SU-DHL-6 (cell line): ENCODE measurements at regions not wholly inside any gene's neighbourhood (a gene's known extent, or its start where the extent isn't known, plus 50 kb on each side); places are given as distances from the start of the nearest gene placed in this dataset.

Experiments used
- H2AFZ ChIP-seq: fragments of 200-600 bp; sonication (generic); 2 replicates; pipeline ENCODE4 v1.6.1; 2014; ENCODE audit warnings: low read depth, mild to moderate bottlenecking, moderate library complexity, mixed read lengths, antibody characterized with exemption, low read length; ENCODE audit not compliant: severe bottlenecking
- H3F3A ChIP-seq: fragments of 200-600 bp; shearing (Covaris generic); 2 replicates; pipeline ENCODE4 v1.6.0; 2016; ENCODE audit warnings: antibody characterized with exemption, mild to moderate bottlenecking; ENCODE audit not compliant: insufficient read depth
- H3K27ac ChIP-seq: fragments of 200-600 bp; sonication (generic); 2 replicates; pipeline ENCODE4 v1.5.1; 2016; ENCODE audit warnings: low read depth, mild to moderate bottlenecking, low read length, moderate library complexity, mixed read lengths
- H3K27me3 ChIP-seq: fragments of 200-600 bp; sonication (generic), shearing (Covaris generic); 2 replicates; pipeline ENCODE4 v1.6.0; 2014; ENCODE audit warnings: mild to moderate bottlenecking, low read length
- H3K36me3 ChIP-seq: fragments of 200-600 bp; sonication (generic); 2 replicates; pipeline ENCODE4 v1.6.1; 2014; ENCODE audit warnings: mild to moderate bottlenecking, low read length, mixed read lengths
- H3K4me2 ChIP-seq: fragments of 300-600, 200-600 bp; shearing (Covaris generic), sonication (generic); 2 replicates; pipeline ENCODE4 v1.6.0; 2014; ENCODE audit warnings: low read length, low read depth, mild to moderate bottlenecking; ENCODE audit not compliant: poor library complexity, severe bottlenecking
- H3K4me3 ChIP-seq: fragments of 200-600 bp; sonication (generic); 2 replicates; pipeline ENCODE4 v1.5.1; 2014; ENCODE audit warnings: antibody characterized with exemption, low read length, mild to moderate bottlenecking, mixed read lengths; ENCODE audit not compliant: insufficient read depth, poor library complexity, severe bottlenecking
- H3K79me2 ChIP-seq: fragments of 200-600 bp; sonication (generic); 2 replicates; pipeline ENCODE4 v1.6.1; 2014; ENCODE audit warnings: mild to moderate bottlenecking, low read length, moderate library complexity; ENCODE audit not compliant: insufficient read depth
- H3K9ac ChIP-seq: fragments of 200-600 bp; sonication (generic); 2 replicates; pipeline ENCODE4 v1.7.0; 2014; ENCODE audit warnings: mild to moderate bottlenecking, low read length
- H3K9me2 ChIP-seq: fragments of 200-600 bp; sonication (generic); replicated peaks from 2 replicates; pipeline ENCODE4 v1.6.1; 2014; ENCODE audit warnings: low read length; ENCODE audit not compliant: insufficient read depth
- H3K9me3 ChIP-seq: fragments of 200-600 bp; sonication (generic); 2 replicates; pipeline ENCODE4 v1.6.1; 2014; ENCODE audit warnings: low read length, mixed read lengths; ENCODE audit not compliant: insufficient read depth
- H4K20me1 ChIP-seq: fragments of 200-600 bp; sonication (generic); 2 replicates; pipeline ENCODE4 v1.6.1; 2014; ENCODE audit warnings: low read depth, mild to moderate bottlenecking, antibody characterized with exemption, low read length, moderate library complexity, mixed read lengths
- CTCF ChIP-seq: fragments of 200-600 bp; sonication (generic); IDR thresholded peaks from one replicate; pipeline ENCODE4 v1.5.1; 2017; ENCODE audit warnings: antibody characterized with exemption, mild to moderate bottlenecking, low read length, moderate library complexity; ENCODE audit not compliant: insufficient read depth, poor library complexity, severe bottlenecking
- EZH2phosphoT487 ChIP-seq: fragments of 200-600 bp; sonication (generic), shearing (Covaris generic); conservative IDR thresholded peaks from 2 replicates; pipeline ENCODE4 v1.6.1; 2018; ENCODE audit warnings: mild to moderate bottlenecking, antibody characterized with exemption, low read length, moderate library complexity, mixed read lengths

GRCh38 chr6:73893696-73894095 is 197.7 kb downstream of the CD109 start:
- H3K36me3 ChIP-seq, result no peaks in the 10 kb centered on the region
- no peak overlapping the region for H3K9ac ChIP-seq
- no peak overlapping the region for H3K27ac ChIP-seq
- H3K4me2 ChIP-seq, result no peak overlapping the region
- no peaks in the 10 kb centered on the region for H3K79me2 ChIP-seq
- H3F3A ChIP-seq, result no peaks in the 10 kb centered on the region
- no peaks in the 10 kb centered on the region for H3K9me3 ChIP-seq
- TF ChIP-seq EZH2phosphoT487 (no peak), CTCF (no peak)
- no peaks in the 10 kb centered on the region for H3K27me3 ChIP-seq
- H2AFZ ChIP-seq, result no peak overlapping the region
- H4K20me1 ChIP-seq, result no peaks in the 10 kb centered on the region
- H3K4me3 ChIP-seq, result no peak overlapping the region
- no peaks in the 10 kb centered on the region for H3K9me2 ChIP-seq

DNA sequence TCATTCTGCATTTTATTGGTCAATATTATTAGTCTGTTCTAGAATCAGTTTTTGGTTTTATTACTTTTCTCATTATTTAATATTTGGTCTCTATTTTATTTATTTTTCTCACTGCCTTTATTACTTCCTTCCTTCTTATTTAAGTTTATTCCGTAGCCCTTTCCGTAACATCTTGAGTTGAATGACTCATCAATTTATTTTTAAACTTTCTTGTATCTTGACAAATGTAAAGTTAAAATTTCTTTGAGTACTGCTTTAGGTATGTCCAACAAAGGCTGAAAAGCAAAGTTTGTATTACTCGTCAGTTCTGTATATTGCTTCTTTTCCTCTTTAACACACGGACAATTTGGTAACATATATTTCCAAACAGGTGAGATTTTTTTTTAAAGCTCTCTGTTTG is 192.0 kb downstream of the CD109 start:
- TF ChIP-seq CTCF, result no peak
- no peak for TF ChIP-seq EZH2phosphoT487
- no peaks in the 10 kb centered on the region for H3F3A ChIP-seq
- H3K9ac ChIP-seq, result no peak overlapping the region
- H3K79me2 ChIP-seq, result no peaks in the 10 kb centered on the region
- H3K4me3 ChIP-seq, result no peak overlapping the region
- no peak overlapping the region for H3K4me2 ChIP-seq
- no peaks in the 10 kb centered on the region for H3K36me3 ChIP-seq
- no peaks in the 10 kb centered on the region for H3K27me3 ChIP-seq
- H4K20me1 ChIP-seq, result no peaks in the 10 kb centered on the region
- H3K9me2 ChIP-seq, result no peaks in the 10 kb centered on the region
- no peak overlapping the region for H2AFZ ChIP-seq
- H3K27ac ChIP-seq, result no peak overlapping the region
- no peaks in the 10 kb centered on the region for H3K9me3 ChIP-seq

- H3K36me3 ChIP-seq, result no peaks in the 10 kb centered on the region
- no peak overlapping the region for H3K4me3 ChIP-seq
- H3K79me2 ChIP-seq, result no peaks in the 10 kb centered on the region
- H3K9ac ChIP-seq, result no peak overlapping the region
- no peak overlapping the region for H3K4me2 ChIP-seq
- H3K9me3 ChIP-seq, result no peaks in the 10 kb centered on the region
- no peaks in the 10 kb centered on the region for H4K20me1 ChIP-seq
- TF ChIP-seq CTCF (no peak), EZH2phosphoT487 (no peak)
- no peaks in the 10 kb centered on the region for H3K27me3 ChIP-seq
- H3K27ac ChIP-seq, result no peak overlapping the region
- H3K9me2 ChIP-seq, result no peaks in the 10 kb centered on the region
- H3F3A ChIP-seq, result no peaks in the 10 kb centered on the region
- H2AFZ ChIP-seq, result no peak overlapping the region
These were observed 189.4 kb downstream of the CD109 start for GRCh38 chr6:73885393-73885792.

- Histone ChIP-seq H3K4me3 (no peak overlapping the region), H3K9ac (no peak overlapping the region), H3K27me3 (no peaks in the 10 kb centered on the region; the same call in 1 of the 2 replicates), H3K36me3 (no peaks in the 10 kb centered on the region), H3K4me2 (no peak overlapping the region), H2AFZ (no peak overlapping the region), H4K20me1 (no peaks in the 10 kb centered on the region), H3K9me2 (no peaks in the 10 kb centered on the region), H3K79me2 (no peaks in the 10 kb centered on the region), H3K27ac (no peak overlapping the region), H3F3A (no peaks in the 10 kb centered on the region), H3K9me3 (no peaks in the 10 kb centered on the region)
- TF ChIP-seq EZH2phosphoT487, result no peak
- no peak for TF ChIP-seq CTCF
These were observed 188.5 kb downstream of the CD109 start for GRCh38 chr6:73884540-73884939.
